HG03175 (cell line): ENCODE measurements at regions not wholly inside any gene's neighbourhood (a gene's known extent, or its start where the extent isn't known, plus 50 kb on each side); places are given as distances from the start of the nearest gene placed in this dataset.
"Not testable (repeated sequence)": the region's sequence is repeated elsewhere in the genome, so short reads cannot be mapped to it uniquely, and the experiment has no call there.

Source experiments
- ATAC-seq: cut with Tn5 transposase; IDR thresholded peaks from one replicate; pipeline ENCODE4 v1.9.1; 2021; ENCODE audit warnings: mild to moderate bottlenecking, moderate library complexity; ENCODE audit not compliant: unreplicated experiment

DNA sequence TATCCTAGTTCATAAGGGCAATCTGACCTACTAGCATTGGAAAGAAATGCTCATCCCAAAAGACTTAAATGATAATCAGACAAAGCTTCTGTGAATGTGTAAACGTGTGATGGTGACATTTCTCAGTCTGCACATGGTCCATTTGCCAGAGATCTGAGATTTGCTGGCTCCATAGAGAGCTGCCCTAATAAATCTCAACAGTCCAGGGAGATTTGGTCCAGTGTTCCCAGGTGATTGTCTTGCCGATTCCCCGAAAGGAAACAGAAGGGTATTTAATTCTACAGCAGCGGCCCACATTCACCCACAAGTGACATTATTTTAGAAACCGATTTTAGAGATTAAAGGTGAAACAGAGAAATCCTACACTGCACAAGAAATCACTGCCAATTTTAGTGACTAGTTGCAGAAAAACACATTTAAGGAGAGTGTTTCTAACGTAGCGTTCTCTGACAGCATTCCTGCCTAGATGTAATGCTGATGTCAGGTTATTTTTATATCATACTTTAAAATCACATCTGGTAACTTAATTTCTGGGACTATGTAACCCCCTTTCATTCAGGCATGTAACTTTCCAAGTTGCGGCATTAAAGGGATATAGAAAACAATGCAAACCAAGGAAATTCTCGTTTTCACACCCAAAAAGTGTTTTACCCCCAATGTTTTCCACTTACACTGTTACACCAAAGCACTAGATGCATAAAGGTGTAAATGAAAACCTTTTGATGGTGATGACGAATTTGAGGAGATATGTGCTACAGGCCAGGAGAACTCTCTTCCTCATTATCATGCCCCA, 231.9 kb upstream of the FN1 start:
- ATAC-seq = no peak

GRCh38 chr2:215664847-215665525, 229.1 kb upstream of the FN1 start:
- ATAC-seq = no peak

GRCh38 chr2:215662715-215663114, 226.8 kb upstream of the FN1 start:
- ATAC-seq = no peak

DNA sequence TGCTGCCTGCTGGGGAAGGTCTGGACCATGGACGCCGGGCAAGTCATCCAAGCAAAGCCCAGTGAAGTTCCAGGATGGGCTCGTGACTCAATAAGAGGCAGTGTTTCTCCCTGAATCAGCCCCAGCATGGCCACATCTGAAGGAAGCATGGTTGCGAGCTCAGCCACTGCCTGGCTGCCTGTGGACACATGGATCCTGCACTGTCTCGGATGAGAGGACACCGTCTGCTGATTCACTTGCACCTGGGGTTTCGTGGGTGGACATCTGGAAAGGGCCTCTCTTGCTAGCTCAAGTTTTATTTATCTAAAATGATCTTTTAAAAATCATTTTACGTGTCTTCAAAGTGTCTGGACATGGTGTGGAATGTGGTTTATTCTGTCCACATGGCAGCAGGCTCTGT, 224.8 kb upstream of the FN1 start:
- ATAC-seq = no peak

- ATAC-seq = no peak
These were observed 223.8 kb upstream of the FN1 start for GRCh38 chr2:215659650-215660049.

DNA sequence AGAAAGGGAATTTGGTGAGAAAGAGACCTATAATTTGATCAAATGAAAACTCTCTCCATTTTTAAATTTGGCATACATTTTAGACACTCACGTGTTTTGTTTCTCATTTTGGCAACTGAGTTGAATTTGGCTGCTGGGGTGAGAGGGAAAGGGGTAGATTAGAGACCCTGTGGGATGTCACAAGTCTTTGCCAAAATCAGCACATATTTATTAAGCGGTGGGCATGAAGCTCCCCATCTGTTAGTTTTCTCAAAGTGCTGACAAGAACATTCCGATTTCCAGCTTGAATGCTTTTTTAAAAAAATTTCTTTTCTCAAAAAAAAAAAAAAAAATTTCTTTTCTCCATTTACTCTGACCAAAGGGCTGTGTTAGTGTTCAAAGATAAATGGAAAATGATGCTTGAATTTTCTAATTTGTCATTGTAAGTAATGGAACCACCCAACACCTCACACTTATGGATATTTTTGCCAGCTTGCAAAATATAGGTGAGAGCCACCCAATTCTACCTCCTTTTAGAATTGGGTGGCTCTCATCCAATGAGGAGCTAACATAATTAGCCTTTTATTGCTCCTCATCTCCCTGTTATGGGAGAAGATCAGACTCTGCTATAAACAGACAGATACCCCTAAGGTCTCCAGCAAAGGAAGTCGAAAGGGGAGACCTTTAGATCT, 222.9 kb upstream of the FN1 start:
- no peak for ATAC-seq

DNA sequence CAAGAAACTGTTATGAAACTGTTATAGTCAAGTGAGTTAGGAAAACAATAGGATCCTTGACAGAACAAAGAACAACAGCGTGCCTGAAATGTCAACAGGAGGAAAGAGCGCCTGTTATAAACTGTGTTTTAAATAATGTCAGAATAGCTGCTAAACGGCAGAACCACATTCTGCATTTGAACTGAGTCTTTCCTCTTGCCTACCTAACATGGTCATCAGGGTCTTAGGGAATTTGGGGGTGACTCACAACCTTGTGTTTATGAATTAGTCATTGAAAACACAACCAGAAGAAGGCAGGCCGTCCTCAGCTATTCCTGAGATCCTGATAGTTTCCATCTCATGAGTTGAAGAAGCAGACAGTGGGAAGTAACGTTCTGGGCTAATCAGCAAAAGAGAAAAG, 222.0 kb upstream of the FN1 start:
- no peak for ATAC-seq

GRCh38 chr2:215654148-215654819, 218.4 kb upstream of the FN1 start:
- ATAC-seq = no peak

DNA sequence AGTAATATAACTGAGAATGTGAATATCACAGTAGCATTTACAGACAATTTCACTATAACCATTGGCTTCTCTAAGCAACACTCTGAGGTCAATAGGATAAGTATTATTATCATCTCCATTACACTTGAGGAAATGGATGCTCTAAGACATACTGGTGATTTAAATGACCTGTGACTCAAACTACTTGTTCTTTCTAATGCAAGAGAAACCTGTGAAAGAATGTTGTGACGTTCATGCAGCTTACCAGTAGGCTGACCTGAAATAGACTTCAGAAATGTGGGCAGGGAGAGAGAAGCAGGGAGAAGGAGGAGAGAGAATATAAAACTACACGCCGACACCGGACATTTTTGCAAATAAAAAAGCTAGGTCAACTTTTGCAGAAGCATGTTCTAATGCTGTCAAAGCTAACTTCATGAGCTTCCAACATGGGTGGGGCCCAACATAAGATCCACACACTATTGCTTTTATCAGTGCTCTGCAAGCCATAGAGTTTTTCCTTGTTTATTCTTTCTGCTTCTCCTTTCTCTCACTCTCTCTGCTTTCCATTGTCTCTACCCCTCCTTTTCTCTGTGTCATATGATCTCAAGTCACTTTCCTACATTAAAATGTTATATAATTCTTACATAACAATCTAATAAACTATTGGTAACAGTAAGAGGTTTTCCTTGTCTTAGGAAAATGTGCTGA, 217.6 kb upstream of the FN1 start:
- no peak for ATAC-seq

GRCh38 chr2:215652388-215652787, 216.5 kb upstream of the FN1 start:
- ATAC-seq = no peak

- no peak for ATAC-seq
These were observed 215.5 kb upstream of the FN1 start for GRCh38 chr2:215651412-215651811.

- ATAC-seq = no peak
These were observed 208.5 kb upstream of the FN1 start for GRCh38 chr2:215644233-215644897.

GRCh38 chr2:215638687-215639086, 202.8 kb upstream of the FN1 start:
- ATAC-seq = no peak

- ATAC-seq = no peak
These were observed 201.8 kb upstream of the FN1 start for GRCh38 chr2:215637651-215638050.

- no peak for ATAC-seq
These were observed 200.9 kb upstream of the FN1 start for GRCh38 chr2:215636816-215637215.

DNA sequence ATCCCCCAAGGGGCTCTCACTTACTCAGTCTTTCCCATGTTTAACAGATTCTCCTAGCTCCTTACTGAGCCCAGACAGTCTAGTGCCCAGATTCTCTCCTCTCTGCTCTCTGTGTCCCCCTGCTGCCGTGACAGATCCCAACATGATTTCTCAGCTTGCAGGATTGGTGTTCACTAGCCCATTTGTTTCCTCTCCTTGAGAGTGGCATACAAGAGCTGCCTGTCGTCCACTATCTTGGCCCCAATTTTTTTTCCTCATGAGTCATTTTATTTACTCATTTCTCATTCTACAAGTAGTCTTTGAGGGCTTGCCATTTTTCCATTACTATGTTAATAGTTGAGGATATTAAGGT, 199.9 kb upstream of the FN1 start:
- ATAC-seq = no peak

- ATAC-seq = no peak
These were observed 199.4 kb upstream of the FN1 start for GRCh38 chr2:215635071-215635787.

DNA sequence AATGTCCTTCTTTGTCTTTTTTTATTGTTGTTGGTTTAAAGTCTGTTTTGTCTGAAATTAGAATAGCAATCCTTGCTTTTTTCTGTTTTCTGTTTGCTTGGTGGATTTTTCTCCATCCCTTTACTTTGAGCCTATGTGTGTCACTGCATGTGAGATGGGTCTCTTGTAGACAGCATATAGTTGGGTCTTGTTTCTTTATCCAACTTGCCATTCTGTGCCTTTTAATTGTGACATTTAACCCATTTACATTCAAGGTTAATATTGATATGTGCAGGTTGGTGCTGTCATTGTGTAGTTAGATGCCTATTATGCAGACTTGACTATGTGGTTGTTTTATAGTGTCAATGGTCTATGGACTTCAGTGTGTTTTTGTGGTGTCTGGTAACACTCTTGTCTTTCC, 197.5 kb upstream of the FN1 start:
- ATAC-seq = no peak

DNA sequence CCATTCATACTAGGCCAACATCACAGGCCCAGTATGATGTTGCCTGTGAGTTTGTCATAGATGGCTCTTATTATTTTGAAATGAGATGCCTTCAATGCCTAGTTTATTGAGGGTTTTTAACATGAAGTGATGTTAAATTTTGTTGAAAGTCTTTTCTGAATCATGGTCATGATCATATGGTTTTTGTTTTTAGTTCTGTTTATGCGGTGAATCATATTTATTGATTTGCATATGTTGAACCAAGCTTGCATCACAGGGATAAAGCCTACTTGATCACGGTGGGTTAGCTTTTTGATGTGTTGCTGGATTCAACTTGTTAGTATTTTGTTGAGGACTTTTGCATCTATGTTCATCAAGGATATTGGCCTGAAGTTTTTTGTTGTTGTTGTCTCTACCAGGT, 195.8 kb upstream of the FN1 start:
- ATAC-seq = no peak

- not testable (repeated sequence) for ATAC-seq
These were observed 194.9 kb upstream of the FN1 start for GRCh38 chr2:215630796-215631195.
